Neural progenitor cell (in vitro differentiated cells): ENCODE measurements at regions not wholly inside any gene's neighbourhood (a gene's known extent, or its start where the extent isn't known, plus 50 kb on each side); places are given as distances from the start of the nearest gene placed in this dataset.

Experiments used
- CTCF ChIP-seq: fragments of 200-600 bp; sonication (generic); IDR thresholded peaks from 2 replicates; pipeline ENCODE4 v1.5.1; 2017; ENCODE audit warnings: antibody characterized with exemption, mild to moderate bottlenecking
- EZH2phosphoT487 ChIP-seq: fragments of 200-600 bp; sonication (generic); IDR thresholded peaks from 2 replicates; pipeline ENCODE4 v1.6.1; 2017; ENCODE audit warnings: antibody characterized with exemption

GRCh38 chr2:217040099-217040498 lies 180.2 kb upstream of the TNP1 start:
- TF ChIP-seq EZH2phosphoT487 (no peak), CTCF (no peak)
